Panc1 (cell line): ENCODE measurements at regions not wholly inside any gene's neighbourhood (a gene's known extent, or its start where the extent isn't known, plus 50 kb on each side); places are given as distances from the start of the nearest gene placed in this dataset.

Experiments used
- ATAC-seq: fragments of 200-7000 bp; cut with Tn5 transposase; 2 replicates; pipeline ENCODE4 v1.9.1; 2020; ENCODE audit warnings: mild to moderate bottlenecking, moderate library complexity
- BruUV-seq: library from RNA; stranded (reverse); fragments of 400-500 nt; replicated peaks from 2 replicates; lab custom pipeline; 2021; lab: Mats Ljungman, UMichigan
- CTCF ChIA-PET: fragments of 300-600 bp; sonication (Branson Sonifier 250); formaldehyde crosslinking; loops from one replicate; lab custom pipeline; 2022; ENCODE audit warnings: antibody characterized with exemption; lab: Charles Lee
- POLR2A ChIA-PET: fragments of 300-600 bp; sonication (Branson Sonifier 250); formaldehyde crosslinking; loops from one replicate; lab custom pipeline; 2022; ENCODE audit warnings: antibody characterized with exemption; lab: Charles Lee
- DNase-seq: peaks from one replicate; pipeline ENCODE4 v3.0.0-alpha.2; 2010; ENCODE audit warnings: low read depth, low spot score
- H3K27ac ChIP-seq: 2 replicates; pipeline ENCODE4 v1.5.1; 2011; ENCODE audit warnings: mild to moderate bottlenecking, low read length, inconsistent platforms
- H3K27me3 ChIP-seq: fragments of 200-500 bp; sonication (Bioruptor generic); 2 replicates; pipeline ENCODE4 v1.6.0; 2014; ENCODE audit warnings: low read length, inconsistent platforms; ENCODE audit not compliant: control insufficient read depth, insufficient read depth
- H3K36me3 ChIP-seq: fragments of 200-500 bp; sonication (Bioruptor generic); 2 replicates; pipeline ENCODE4 v1.5.1; 2014; ENCODE audit warnings: inconsistent platforms, mild to moderate bottlenecking, low read length, moderate library complexity; ENCODE audit not compliant: control insufficient read depth, insufficient read depth
- H3K4me1 ChIP-seq: 2 replicates; pipeline ENCODE4 v1.5.1; 2011; ENCODE audit warnings: inconsistent platforms, mild to moderate bottlenecking, low read length, moderate library complexity; ENCODE audit not compliant: control insufficient read depth, insufficient read depth
- H3K4me3 ChIP-seq, 2 experiments: 2 replicates each; pipeline ENCODE4 v1.5.1; 2011 to 2012; ENCODE audit warnings: low read depth in 2 of 2, low read length in 2 of 2, mild to moderate bottlenecking in 2 of 2, inconsistent platforms in 1 of 2, moderate library complexity in 1 of 2
- H3K9me3 ChIP-seq: fragments of 200-500 bp; sonication (Bioruptor generic); 2 replicates; pipeline ENCODE4 v1.5.1; 2014; ENCODE audit warnings: low read depth, mild to moderate bottlenecking, inconsistent platforms, low read length, moderate library complexity; ENCODE audit not compliant: control insufficient read depth, insufficient read depth
- POLR2AphosphoS5 ChIP-seq: IDR thresholded peaks from 2 replicates; pipeline ENCODE4 v1.6.1; 2012; ENCODE audit warnings: mild to moderate bottlenecking, low read depth, low read length, moderate library complexity
- SIN3A ChIP-seq: IDR thresholded peaks from 2 replicates; pipeline ENCODE4 v1.6.1; 2012; ENCODE audit warnings: low read depth, mild to moderate bottlenecking, low read length, moderate library complexity, borderline replicate concordance; ENCODE audit not compliant: insufficient read depth
- TCF7L2 ChIP-seq: IDR thresholded peaks from 2 replicates; pipeline ENCODE4 v1.6.1; 2011; ENCODE audit warnings: mild to moderate bottlenecking, low read depth, low read length, inconsistent platforms
- in situ Hi-C: cut with HindIII; loops from 2 replicates; pipeline ENCODE4 v1.10.0; 2016; ENCODE audit warnings: low sequenced_read_pairs, low pct_unique_long_range_greater_than_20kb
- intact Hi-C: fragments of 100-400 bp; cut with micrococcal nuclease; formaldehyde crosslinking; loops from one replicate; pipeline ENCODE4 v1.10.0; 2022; ENCODE audit not compliant: unreplicated experiment
- TF ChIP-seq, protein P1 (sequence below): fragments of 450-650 bp; IDR thresholded peaks from 2 replicates; pipeline ENCODE4 v1.5.1; 2017; ENCODE audit warnings: mild to moderate bottlenecking
- TF ChIP-seq, protein P2 (sequence below), 2 experiments: IDR thresholded peaks; 2 replicates each; pipeline ENCODE4 v1.6.1; 2011 to 2012; ENCODE audit warnings: low read depth in 2 of 2, control low read depth in 1 of 2, low read length in 1 of 2, mild to moderate bottlenecking in 1 of 2, moderate library complexity in 1 of 2; ENCODE audit not compliant: insufficient read depth in 1 of 2

DNA sequence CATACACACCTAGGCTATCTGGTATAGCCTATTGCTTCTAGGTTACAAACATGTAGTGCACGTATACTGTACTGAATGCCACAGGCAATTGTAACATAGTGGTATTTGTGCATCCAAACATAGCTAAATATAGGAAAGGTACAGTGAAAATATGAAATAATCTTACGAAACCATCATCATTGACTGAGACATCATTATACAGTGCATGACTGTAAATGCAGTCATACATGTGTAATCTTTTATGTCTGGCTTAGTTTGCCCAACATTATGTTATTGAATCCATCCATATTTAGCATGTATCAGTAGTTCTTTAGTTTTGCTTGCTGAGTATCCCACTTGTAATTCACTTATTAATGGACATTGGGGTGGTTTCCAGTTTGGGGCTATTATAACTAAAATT is 124.9 kb downstream of the CYLD start:
- in situ Hi-C loops, result no loop called here
- DNase-seq (no peak), ATAC-seq (no peak)
- BruUV-seq, result no TSS peak
- TF ChIP-seq, protein P1, sequence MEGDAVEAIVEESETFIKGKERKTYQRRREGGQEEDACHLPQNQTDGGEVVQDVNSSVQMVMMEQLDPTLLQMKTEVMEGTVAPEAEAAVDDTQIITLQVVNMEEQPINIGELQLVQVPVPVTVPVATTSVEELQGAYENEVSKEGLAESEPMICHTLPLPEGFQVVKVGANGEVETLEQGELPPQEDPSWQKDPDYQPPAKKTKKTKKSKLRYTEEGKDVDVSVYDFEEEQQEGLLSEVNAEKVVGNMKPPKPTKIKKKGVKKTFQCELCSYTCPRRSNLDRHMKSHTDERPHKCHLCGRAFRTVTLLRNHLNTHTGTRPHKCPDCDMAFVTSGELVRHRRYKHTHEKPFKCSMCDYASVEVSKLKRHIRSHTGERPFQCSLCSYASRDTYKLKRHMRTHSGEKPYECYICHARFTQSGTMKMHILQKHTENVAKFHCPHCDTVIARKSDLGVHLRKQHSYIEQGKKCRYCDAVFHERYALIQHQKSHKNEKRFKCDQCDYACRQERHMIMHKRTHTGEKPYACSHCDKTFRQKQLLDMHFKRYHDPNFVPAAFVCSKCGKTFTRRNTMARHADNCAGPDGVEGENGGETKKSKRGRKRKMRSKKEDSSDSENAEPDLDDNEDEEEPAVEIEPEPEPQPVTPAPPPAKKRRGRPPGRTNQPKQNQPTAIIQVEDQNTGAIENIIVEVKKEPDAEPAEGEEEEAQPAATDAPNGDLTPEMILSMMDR, result no peak
- TF ChIP-seq POLR2AphosphoS5 (no peak), TCF7L2 (no peak), SIN3A (no peak)
- TF ChIP-seq, protein P2, sequence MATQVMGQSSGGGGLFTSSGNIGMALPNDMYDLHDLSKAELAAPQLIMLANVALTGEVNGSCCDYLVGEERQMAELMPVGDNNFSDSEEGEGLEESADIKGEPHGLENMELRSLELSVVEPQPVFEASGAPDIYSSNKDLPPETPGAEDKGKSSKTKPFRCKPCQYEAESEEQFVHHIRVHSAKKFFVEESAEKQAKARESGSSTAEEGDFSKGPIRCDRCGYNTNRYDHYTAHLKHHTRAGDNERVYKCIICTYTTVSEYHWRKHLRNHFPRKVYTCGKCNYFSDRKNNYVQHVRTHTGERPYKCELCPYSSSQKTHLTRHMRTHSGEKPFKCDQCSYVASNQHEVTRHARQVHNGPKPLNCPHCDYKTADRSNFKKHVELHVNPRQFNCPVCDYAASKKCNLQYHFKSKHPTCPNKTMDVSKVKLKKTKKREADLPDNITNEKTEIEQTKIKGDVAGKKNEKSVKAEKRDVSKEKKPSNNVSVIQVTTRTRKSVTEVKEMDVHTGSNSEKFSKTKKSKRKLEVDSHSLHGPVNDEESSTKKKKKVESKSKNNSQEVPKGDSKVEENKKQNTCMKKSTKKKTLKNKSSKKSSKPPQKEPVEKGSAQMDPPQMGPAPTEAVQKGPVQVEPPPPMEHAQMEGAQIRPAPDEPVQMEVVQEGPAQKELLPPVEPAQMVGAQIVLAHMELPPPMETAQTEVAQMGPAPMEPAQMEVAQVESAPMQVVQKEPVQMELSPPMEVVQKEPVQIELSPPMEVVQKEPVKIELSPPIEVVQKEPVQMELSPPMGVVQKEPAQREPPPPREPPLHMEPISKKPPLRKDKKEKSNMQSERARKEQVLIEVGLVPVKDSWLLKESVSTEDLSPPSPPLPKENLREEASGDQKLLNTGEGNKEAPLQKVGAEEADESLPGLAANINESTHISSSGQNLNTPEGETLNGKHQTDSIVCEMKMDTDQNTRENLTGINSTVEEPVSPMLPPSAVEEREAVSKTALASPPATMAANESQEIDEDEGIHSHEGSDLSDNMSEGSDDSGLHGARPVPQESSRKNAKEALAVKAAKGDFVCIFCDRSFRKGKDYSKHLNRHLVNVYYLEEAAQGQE (IDR thresholded peaks at IDR 0.05; ENCODE audit: insufficient read depth in 1 of 2, low read depth in 2 of 2, low read length in 1 of 2), result no peak
- CTCF ChIA-PET, result no interaction called here
- H3K4me1 ChIP-seq, result no peaks in the 10 kb centered on the region
- POLR2A ChIA-PET, result no interaction called here
- H3K27me3 ChIP-seq, result no peaks in the 10 kb centered on the region
- H3K27ac ChIP-seq, result no peak overlapping the region
- H3K9me3 ChIP-seq, result no peaks in the 10 kb centered on the region
- H3K4me3 ChIP-seq, result no peak overlapping the region
- H3K36me3 ChIP-seq, result no peaks in the 10 kb centered on the region
- intact Hi-C loops, result no loop called here

DNA sequence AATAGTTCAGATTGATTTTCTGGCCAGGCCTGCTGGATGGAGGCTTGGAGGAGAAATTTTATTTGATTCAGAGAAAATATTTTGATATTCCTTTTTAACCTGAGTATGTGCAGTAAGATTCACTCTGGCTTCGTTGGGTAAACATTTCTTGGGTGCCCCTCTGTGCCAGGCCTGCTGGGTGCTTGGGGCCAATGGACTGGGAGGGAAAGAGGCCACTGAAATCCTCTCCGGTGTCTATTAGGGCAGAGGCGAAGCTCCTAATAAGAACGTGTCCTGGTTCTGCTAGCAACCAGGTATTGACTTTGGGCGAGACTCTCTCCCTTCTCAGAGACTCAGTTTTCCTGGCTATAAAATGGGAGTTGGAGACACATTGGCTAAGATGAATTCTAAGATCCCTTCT is 122.5 kb downstream of the CYLD start:
- ChIA-PET POLR2A (no interaction called here), CTCF (no interaction called here)
- no peak overlapping the region for H3K4me3 ChIP-seq
- BruUV-seq, result no TSS peak
- no peaks in the 10 kb centered on the region for H3K27me3 ChIP-seq
- intact Hi-C loops (no loop called here), in situ Hi-C loops (no loop called here)
- no peaks in the 10 kb centered on the region for H3K4me1 ChIP-seq
- no peak for DNase-seq
- H3K9me3 ChIP-seq, result no peaks in the 10 kb centered on the region
- TF ChIP-seq POLR2AphosphoS5 (no peak), SIN3A (no peak), TCF7L2 (no peak)
- TF ChIP-seq, protein P1, result no peak
- TF ChIP-seq, protein P2 (IDR thresholded peaks at IDR 0.05; ENCODE audit: insufficient read depth in 1 of 2, low read depth in 2 of 2, low read length in 1 of 2), result no peak
- ATAC-seq, result no peak
- no peak overlapping the region for H3K27ac ChIP-seq
- H3K36me3 ChIP-seq, result no peaks in the 10 kb centered on the region
